ENCODE measurements at regions not wholly inside any gene's neighbourhood (a gene's known extent, or its start where the extent isn't known, plus 50 kb on each side); places are given as distances from the start of the nearest gene placed in this dataset.

DNA sequence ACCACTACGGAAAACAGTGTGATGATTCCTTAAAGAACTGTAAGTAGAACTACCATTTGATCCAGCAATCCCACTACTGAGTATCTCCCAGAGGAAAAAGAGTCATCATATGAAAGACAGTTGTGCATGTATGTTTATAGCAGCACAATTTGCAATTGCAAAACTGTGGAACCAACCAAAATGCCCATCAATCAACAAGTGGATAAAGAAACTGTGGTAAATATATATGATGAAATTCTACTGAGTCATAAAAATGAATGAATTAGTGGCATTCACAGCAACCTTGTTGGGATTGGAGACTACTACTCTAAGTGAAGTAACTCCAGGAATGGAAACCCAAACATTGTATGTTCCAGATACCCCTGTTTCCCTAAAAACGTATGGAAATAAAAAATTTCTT lies 337.0 kb upstream of the PTBP2 start:
- ATAC-seq: no peak
- no peak for DNase-seq
- intact Hi-C loops (cut with micrococcal nuclease): no loop called here

DNA sequence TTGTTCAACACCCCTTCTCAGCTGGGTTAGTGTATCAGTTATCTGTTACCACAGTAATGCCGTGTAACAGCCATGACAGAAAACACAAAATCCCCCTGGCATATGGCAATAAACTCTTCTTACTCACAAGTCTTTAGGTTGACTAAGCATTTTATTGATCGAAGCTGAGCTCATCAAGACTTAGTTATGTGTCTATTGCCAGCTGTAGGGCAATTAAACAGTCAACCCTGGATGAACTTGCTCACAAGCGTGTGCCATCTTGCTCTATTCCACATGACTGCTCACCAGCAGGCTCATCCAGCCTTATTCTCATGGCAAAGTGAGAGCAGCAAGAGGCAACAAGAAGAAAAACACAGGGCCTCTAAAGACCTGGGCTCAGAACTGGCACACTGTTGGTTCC lies 333.8 kb upstream of the PTBP2 start:
- intact Hi-C loops (cut with micrococcal nuclease): no loop called here
- no peak for ATAC-seq
- DNase-seq: no peak

DNA sequence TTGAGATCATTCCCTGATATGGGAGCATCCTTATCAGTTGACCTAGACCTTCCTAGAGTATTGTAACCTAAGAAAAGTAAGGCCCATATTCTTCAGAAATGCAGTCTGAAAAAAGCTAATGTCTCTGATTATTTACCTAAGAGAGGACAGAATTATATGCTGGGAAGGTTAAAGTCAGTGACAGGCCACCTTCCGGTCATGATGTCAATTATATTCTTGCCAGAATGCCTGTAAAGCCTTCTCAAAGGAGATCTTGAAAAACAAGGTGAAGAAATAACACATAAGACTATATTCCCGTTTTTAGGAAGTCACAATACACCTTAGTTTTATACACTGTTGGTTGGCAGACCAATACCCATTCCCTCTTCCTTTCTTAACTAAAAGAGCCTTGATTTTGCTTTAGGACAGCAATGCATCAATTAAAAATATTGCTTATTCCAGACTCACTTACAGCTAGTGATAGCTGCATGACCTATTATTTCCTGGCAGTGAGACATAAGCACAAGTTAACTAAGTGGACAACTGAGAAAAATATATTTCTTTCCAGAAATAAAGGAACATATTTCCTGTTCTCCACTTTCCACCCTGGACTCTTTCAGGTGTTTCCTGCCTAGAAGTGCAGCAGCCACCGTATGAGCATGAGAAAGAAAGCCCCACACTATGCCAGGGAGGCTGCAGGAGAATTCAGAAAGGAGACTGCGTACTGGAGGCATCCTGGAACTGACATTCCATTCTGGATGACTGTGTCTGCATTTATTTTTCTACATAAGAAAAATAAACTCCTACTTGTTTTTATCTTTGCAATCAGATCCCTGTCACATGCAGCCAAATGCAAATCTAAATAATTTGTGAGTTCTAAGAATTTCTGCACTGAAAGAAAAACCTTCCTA lies 332.9 kb upstream of the PTBP2 start:
- intact Hi-C loops (cut with micrococcal nuclease): no loop called here
- ATAC-seq: no peak

DNA sequence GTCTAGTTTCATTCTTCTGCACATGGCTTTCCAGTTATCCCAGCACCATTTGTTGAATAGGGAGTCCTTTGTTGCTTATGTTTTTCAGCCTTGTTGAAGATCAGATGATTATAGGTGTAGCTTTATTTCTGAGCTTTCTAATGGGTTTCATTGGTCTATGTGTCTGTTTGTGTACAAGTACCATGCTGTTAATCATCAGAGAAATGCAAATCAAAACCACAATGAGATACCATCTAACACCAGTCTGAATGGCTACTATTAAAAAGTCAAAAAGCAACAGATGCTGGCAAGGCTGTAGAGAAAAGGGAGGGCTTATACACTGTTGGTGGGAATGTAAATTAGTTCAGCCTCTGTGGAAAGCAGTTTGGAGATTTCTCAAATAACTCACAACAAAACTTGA lies 321.5 kb upstream of the PTBP2 start:
- intact Hi-C loops (cut with micrococcal nuclease): no loop called here
- no peak for ATAC-seq

More for the DNA sequence above, 332.9 kb upstream of the PTBP2 start:
- DNase-seq: no peak

DNA sequence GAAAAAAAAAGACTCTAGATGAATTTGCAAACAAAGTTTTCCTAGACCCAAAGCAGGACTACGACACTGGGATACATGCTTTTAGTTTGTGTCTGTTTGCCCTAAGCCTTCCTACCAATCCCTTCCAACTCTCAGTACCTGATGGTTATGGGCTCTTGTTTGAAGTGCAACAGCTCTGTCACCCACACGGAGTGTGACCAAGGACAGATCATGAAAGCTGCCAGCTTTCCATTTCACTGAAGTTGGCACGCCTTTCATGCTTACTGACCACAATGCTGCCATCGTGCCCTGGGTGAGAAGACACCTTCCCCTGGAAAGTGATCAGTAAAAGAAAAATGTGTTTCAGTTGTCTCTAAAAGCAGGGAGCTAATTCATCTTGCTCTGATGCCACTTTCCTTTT lies 312.5 kb upstream of the PTBP2 start:
- DNase-seq (no peak), ATAC-seq (peak; percentile 95)
- intact Hi-C loops (cut with micrococcal nuclease): no loop called here

More for the DNA sequence above, 321.5 kb upstream of the PTBP2 start:
- DNase-seq: no peak

DNA sequence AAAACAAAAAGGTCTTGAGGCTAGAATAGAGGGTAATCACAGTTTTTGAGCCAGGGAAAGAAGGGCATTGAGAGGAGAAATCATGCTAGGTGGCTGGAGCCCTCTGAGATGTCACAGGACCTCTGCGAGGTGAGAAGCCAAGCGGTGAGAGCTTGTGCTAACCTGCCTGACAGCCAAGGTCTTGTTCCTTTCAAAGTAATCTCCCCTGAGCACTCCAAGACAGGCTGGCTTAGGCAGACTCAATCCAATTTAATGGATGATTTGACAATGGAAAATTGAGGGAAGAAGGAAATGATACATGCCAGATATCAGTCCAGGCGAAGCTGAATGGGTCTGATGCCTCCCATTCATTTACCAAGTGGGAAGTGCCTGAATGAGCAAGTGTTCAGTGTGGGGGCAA lies 311.9 kb upstream of the PTBP2 start:
- intact Hi-C loops (cut with micrococcal nuclease): no loop called here
- DNase-seq (no peak), ATAC-seq (peak; percentile 66)

DNA sequence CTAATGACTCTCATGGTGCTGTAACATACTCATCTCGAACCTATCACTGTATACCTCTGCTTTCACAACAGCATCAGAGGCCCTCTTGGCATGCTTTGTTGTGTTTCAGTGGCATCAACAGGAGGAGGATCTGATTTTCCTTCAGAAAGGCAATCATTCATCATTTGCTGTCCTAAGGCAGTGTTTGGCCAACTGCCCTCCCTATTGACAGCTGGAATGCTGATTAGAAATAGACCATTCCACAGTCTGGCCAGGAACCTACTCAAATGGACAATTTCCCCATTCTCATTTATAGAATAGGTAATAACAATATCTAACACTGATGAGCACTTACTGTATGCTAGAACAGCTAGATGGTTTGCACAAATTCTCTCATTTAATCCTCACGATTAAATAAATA lies 310.6 kb upstream of the PTBP2 start:
- no peak for ATAC-seq
- DNase-seq: no peak
- intact Hi-C loops (cut with micrococcal nuclease): no loop called here

DNA sequence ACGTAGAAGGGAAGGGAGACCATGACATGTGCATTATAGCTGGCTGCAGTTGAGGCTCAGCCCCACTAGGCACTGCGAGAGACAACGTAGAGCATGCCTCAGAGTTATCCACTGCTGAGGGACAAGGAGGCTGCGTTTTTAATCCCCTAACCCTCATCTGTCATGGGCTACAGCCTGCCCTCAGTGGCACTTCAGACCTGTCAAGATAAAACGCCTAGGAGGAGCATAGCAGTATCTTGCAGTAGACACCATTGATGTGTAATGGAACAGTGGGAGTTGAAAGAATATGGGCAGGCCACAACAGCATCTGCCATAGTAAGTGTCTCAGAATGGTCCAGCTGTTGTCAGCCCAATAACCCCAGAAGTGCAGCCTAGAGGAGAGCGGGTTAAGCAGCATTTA lies 307.0 kb upstream of the PTBP2 start:
- DNase-seq: no peak
- peak; percentile 26 for ATAC-seq
- intact Hi-C loops (cut with micrococcal nuclease): no loop called here

DNA sequence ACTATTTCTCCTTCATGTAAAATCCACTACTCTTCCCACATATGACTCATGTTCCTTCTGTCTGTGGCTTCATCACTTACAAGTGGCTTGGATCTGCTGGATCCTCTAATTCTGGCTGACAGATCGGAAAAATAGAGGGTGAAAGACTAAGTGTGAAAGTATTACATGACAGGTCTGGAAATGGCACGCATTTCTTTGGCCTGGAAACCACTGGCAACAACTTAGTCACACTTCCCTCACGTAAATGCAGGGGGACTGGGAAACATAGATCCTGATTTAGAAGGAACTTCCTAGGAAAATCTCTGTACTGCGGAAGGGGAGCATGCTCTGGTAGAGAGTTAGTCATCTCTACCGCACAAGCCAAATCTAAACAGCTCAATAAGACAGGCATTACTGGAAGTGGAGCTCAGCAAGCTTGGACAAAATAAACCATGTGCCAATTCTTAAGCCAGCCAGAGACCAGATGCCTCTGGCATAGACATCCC lies 305.4 kb upstream of the PTBP2 start:
- intact Hi-C loops (cut with micrococcal nuclease): no loop called here
- DNase-seq: no peak
- ATAC-seq: peak; percentile 97

DNA sequence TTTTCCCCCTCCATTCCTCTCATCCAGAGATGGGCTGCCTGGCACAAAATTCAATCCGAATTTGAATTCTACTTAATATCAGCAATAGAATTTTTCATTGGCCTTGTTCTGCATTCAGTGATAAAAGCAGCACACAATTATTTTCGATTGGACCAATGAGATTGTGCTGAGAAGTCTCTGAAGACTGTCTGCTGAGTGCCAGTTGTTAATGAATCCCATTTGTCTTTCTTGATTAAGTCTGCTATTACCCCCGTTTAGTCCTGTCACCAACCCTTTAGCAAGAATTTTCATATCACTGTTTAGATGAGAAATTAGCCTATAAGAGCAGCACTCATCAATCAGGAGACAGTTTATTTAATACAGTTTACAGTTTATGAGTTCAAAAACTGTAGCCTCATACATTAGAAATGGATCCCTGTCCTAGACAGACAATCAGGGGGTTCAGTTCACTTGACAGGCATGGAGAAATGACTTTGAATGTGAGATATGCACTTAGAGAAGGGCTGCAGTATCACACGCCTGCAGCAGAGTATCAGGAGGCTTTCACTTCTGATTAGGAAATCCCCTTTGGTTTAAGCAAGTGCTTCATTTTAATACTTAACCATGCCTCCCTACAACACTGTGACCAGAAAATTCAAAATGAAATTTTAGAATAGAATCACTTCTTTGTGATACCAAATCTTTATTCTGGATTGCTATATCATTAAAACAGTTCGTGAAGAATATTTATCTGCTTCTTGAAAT lies 304.7 kb upstream of the PTBP2 start:
- intact Hi-C loops (cut with micrococcal nuclease): no loop called here
- DNase-seq: no peak
- peak; percentile 11 for ATAC-seq

DNA sequence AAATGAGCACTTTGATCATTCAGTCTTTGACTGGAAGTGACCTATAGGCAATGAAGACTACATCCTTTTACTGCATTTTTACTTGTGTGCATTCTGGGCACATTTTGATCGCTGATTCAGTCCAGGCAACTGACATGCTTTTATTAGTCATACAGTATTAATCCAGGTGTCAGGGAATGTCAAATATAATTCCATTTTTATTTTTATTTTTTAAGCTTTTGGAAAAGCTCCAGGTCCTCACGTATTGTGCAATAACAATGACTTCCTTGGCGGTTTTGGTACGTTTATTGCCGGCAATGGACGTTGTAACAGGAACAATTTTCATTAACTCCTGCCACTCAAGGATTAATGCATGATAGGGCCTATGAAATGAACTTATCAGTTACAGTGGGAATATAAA lies 302.6 kb upstream of the PTBP2 start:
- intact Hi-C loops (cut with micrococcal nuclease): no loop called here
- no peak for ATAC-seq
- DNase-seq: no peak

DNA sequence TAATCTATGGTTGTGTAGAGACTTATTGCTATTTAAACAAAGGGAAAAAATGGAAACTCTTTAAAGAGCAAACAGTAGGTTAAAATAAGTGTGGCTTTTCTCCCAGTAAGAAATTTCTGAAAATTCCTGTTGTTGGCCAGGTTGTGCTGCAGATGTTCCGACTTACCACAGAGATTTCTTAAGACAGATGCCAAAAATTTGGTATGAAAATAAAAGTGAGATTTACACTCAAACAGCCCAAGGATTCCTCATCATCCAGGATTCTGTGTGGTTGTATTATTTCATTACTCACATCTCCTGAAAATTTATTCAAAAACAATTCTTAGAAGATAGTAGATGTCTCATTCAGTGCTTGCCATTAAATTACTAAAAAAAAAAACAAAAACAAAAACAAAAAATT lies 296.7 kb upstream of the PTBP2 start:
- DNase-seq: no peak
- intact Hi-C loops (cut with micrococcal nuclease): no loop called here
- ATAC-seq: no peak

DNA sequence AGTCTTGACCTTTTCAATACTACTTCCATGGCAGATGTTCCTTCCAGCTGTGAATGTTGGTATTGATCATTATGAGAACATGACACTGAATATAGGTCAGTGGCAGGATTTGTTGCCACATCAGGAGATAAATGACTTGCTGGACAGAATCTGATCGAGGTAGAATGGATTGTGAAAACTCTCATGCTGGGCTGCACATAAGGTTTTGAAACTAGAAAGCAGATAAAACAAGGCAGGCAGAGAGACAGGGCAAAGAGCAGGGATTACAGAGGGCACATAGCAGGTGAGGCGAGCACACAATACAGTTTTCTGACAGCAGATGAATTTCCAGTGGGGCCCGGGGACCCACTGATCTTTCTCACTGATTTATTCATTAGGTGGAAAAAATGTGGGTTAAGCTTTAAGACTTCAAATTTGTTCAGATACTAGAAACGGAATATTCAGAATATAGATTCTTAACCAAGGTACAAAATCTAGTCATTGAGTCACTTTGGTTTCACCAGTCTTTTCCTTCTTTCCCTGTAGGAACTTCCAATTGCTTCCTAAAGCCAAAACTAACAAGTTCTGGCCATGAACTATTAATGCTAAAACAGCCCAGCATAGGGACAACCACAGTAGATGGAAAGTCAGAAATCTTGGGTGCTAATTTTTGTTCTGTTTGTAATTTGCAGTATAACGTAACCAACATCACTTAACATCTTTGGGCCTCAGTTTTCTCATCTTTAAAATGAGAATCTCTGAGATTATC lies 296.0 kb upstream of the PTBP2 start:
- ATAC-seq (no peak), DNase-seq (no peak)
- intact Hi-C loops (cut with micrococcal nuclease): no loop called here

DNA sequence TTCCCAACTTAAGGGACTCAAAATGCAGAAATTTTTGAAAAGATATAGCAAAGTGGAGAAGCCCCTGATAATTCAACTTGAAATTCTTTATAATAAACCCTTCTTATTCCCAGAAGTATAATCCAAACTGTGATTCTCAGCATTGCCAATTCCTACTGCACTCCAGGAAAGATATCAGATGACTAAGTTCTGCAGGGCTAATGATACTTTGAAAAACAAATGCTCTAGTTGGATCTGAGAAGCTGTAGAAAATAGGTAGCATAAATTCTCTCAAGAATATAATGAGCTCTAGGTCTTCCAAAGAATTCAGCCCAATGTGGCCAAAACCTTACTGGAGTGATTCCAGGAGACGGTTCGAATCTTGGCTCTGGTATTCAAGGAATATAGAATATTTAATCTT lies 294.0 kb upstream of the PTBP2 start:
- DNase-seq (no peak), ATAC-seq (no peak)
- intact Hi-C loops (cut with micrococcal nuclease): no loop called here

DNA sequence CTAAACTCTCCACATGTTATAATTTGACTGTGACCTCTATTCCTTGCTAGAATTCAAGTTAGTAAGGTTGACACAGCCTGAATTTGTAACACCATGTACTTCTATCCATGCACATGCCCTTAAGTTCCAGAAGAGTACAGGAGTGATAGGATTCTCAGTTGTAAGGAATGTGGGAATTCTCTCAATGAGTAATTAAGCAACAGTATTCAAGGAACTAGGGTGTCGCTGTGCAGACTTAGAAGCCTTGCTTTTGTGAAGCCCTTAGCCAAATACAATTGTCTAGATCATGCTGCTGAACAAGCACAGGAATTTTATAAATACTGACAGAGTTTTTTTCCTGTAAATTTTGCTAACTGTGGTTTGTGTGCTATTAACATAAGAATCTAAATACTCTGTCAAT lies 276.3 kb upstream of the PTBP2 start:
- DNase-seq (no peak), ATAC-seq (no peak)
- intact Hi-C loops (cut with micrococcal nuclease): no loop called here

DNA sequence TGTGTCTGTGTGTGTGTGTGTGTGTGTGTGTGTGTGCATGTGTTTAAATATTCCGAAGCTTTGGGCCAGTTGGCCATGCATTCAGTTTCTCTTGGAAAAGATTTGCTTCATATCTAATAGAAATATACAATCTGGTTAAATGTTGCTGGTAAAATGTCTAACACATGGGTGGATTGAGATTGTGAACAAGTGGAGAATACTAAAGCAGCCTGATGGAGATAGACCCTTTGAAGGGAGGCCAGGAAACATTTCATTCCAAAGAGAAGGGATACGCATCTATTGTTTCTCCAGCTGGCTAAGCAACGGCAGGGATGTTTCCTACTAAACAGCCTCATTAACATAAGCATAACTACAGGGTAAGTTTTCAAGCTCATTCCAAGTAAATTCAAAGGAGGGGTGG lies 257.5 kb upstream of the PTBP2 start:
- no peak for DNase-seq
- no peak for ATAC-seq
- intact Hi-C loops (cut with micrococcal nuclease): no loop called here

DNA sequence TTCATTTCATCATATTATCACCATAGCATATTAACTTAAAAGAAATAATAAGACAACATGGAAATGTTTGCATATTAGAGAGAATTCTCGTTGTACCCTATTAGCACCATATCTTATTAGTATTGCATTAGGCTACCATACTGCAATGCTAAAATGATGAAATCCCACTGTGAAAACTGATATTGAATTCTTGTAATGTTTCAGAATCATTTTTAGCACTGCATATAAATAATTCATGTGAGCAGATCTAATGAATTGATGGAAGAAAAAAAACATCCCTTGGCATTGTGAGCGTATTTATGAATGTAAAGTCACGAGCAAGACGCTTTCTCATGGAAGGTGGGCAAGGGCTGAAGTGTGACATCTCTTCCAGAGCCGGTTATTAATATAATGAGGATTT lies 257.1 kb upstream of the PTBP2 start:
- DNase-seq (no peak), ATAC-seq (no peak)
- intact Hi-C loops (cut with micrococcal nuclease): no loop called here

DNA sequence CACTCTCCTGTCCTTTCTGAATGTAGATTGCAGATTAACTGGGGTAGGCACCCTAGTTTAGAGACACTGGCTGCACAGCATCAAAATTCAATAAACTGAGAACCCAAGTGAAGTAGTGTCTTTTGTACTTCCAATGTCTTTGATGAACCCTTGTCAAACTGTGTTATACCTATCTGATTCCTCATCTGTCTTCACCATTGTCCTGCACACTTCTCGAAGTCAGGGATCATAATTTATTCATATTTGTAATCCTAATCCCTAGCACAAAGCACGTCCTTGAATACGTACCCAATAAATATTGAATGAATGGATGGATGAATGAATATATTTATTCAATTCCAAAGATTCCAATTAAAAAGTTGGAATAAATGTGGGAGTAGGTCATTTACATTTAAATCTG lies 256.6 kb upstream of the PTBP2 start:
- ATAC-seq (no peak), DNase-seq (no peak)
- intact Hi-C loops (cut with micrococcal nuclease): no loop called here

DNA sequence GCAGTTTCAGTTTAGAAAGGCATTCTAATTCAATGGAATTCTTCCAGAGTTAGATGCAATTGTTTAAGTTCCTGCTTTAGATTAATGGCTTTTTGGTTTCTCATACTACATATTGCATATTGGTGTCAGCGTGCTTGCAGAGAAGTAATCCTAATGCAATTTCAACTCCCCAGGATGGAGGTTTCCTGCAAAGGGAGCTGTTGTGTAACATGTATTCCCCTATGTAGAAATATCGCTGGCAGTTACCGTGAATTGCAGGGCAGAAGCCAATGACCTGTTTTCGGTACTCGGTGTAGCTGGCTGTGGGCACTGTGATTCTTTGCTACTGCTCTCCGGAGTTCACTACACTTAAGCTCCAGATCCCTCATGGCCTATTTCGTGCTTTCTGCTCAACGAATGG lies 256.1 kb upstream of the PTBP2 start:
- ATAC-seq (peak; percentile 84), DNase-seq (peak; percentile 30)
- intact Hi-C loops (cut with micrococcal nuclease): no loop called here

DNA sequence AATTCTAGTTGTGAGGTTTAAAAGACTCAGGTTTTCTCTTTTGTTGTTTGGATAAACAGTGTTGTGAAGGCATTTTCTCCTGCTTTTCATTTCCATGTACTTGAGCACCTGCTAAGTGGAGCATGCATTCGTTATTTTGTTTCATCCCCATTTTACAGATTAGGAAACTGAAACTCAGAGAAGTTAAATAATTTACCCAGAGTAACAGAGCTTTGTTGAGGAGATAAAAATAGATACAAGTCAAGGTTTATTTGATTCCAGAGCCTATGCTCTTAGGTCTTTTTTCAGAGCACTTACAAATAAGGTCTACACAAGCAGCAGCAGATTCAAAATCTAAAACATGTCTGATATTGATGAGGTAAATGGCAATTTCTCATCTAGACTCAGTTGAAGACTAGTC lies 254.7 kb upstream of the PTBP2 start:
- ATAC-seq (no peak), DNase-seq (no peak)
- intact Hi-C loops (cut with micrococcal nuclease): no loop called here
